Right ventricle myocardium superior (tissue), 1 donor: ENCODE measurements at regions not wholly inside any gene's neighbourhood (a gene's known extent, or its start where the extent isn't known, plus 50 kb on each side); places are given as distances from the start of the nearest gene placed in this dataset.
"Not testable (repeated sequence)": the region's sequence is repeated elsewhere in the genome, so short reads cannot be mapped to it uniquely, and the experiment has no call there.

Experiments
- ATAC-seq: fragments of 200-7000 bp; cut with Tn5 transposase; one replicate; pipeline ENCODE4 v1.9.1; 2020; ENCODE audit warnings: mild to moderate bottlenecking; ENCODE audit not compliant: poor library complexity
- DNase-seq: peaks from one replicate; pipeline ENCODE4 v3.0.0-alpha.2; 2020
- intact Hi-C: fragments of 100-400 bp; cut with DNase I; formaldehyde crosslinking; loops from one replicate; pipeline ENCODE4 v1.11.2; 2022
- donor health status: DM: no; HTN: yes; CAD: no; lungs with severe emphysema.

DNA sequence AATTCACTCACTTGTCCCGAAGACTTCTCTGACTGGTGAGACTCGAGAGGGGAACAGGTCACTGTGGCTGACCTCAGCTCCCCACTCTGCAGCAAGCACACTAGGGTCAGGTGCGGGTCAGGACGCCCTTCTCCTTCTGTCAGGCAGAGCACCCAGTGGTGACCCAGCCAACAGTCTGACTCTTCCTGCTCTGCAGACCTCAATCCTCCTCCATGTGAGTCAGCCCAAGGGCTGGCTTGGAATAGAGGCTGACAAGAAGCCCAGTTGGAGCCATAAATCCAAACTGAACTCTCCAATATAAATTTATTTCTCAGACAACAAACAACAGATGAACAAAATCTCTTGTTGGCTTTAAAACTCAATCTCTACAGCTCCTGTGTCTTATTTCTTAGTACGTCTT, 253.1 kb downstream of the SH3BP4 start:
- intact Hi-C loops: no loop called here
- no peak for ATAC-seq

GRCh38 chr2:235206399-235206798, 254.6 kb downstream of the SH3BP4 start:
- intact Hi-C loops: no loop called here
- no peak for DNase-seq
- ATAC-seq: no peak

More for the DNA sequence above, 253.1 kb downstream of the SH3BP4 start:
- DNase-seq: no peak

DNA sequence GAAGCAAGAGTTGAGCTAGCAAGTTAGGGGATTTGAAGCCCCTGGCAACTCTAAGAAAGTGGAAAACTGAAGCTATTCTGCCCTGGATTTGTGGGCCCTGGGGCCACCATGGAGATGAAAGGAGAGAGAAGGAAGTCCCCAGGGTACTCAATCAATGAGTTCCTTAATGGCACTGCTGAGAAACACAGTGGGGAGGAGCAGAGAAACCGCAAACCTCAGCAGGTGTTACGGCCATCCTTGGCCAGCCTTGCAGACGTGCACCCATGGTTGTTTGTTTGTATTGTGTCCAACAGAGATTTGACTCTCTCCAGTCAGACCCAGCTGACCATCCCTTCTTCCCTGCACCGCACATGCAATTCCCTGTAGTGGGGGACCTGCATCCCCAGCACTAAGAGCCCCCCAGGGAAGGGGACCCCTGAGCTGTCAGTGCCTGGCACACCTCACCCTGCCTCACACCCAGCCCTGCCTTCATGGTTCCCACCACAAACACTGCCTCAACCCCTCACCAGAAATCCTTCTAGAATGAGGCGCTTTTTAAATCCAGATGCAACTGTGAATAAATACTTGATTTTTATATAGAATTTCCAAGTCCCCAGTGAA, 255.3 kb downstream of the SH3BP4 start:
- intact Hi-C loops: no loop called here
- DNase-seq: no peak
- ATAC-seq: no peak

DNA sequence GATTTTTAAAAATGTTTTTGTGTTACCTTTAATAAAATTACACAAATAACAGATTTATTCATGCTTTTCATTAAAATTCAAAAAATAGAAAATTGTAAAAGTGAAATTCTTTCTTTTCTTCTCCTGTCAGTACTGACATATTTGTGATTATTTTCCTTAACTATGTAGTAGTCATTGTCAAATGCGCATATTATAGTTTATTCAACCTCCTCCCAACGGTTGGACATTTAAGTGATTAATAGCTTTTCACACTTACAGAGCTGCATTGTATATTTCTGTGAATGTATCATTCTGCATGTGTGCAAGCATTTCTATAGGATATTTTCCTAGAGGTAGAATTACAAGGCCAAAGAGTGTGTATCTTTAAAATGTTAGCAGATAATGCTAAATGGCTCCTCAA, 259.2 kb downstream of the SH3BP4 start:
- ATAC-seq (no peak), DNase-seq (no peak)
- intact Hi-C loops: no loop called here

- ATAC-seq: no peak
- intact Hi-C loops: no loop called here
- no peak for DNase-seq
Observed at GRCh38 chr2:235212501-235213158, 260.8 kb downstream of the SH3BP4 start.

DNA sequence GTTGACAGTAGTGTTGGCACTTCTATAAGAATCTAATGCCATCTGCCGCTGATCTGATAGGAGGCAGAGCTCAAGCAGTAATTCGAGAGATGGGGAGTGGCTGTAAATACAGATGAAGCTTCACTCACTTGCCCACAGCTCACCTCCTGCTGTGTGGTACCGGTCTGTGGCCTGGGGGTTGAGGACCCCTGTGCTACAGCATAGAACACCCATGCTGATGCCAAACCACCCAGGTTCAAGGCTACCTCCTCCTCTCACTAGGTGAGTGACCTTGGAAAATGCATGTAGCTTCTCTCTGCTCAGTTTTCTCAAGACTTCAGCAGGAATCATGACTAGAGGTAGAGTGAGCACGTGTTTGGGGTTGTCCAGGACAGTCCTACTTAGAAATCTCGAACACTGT, 263.4 kb downstream of the SH3BP4 start:
- DNase-seq (no peak), ATAC-seq (no peak)
- intact Hi-C loops: no loop called here

- intact Hi-C loops: no loop called here
- DNase-seq (no peak), ATAC-seq (no peak)
Observed at GRCh38 chr2:235216901-235217300, 265.1 kb downstream of the SH3BP4 start.

DNA sequence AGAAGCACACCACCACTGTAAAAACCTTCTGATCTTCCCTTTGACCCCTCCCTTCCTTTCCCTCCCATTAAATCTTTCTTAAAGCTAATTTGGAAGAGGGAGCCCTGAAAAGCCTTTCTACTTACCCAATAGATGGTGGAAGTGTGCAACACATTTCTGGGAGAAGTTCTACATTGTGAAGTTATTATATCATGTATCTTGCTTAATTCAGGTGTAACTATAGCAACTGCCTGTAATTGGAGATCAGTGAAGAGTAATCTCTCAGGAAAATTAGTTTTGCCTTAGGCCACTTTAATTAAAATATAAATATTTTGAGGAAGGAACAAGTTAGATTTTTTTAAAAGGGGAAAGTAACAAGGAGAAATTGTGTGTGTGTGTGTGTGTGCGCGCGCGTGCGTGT, 266.0 kb downstream of the SH3BP4 start:
- intact Hi-C loops: no loop called here
- DNase-seq (no peak), ATAC-seq (no peak)

- ATAC-seq: peak; percentile 62
- no peak for DNase-seq
- intact Hi-C loops: no loop called here
Observed at GRCh38 chr2:235218486-235218907, 266.7 kb downstream of the SH3BP4 start.

GRCh38 chr2:235219048-235219447, 267.2 kb downstream of the SH3BP4 start:
- intact Hi-C loops: no loop called here
- DNase-seq (no peak), ATAC-seq (no peak)

DNA sequence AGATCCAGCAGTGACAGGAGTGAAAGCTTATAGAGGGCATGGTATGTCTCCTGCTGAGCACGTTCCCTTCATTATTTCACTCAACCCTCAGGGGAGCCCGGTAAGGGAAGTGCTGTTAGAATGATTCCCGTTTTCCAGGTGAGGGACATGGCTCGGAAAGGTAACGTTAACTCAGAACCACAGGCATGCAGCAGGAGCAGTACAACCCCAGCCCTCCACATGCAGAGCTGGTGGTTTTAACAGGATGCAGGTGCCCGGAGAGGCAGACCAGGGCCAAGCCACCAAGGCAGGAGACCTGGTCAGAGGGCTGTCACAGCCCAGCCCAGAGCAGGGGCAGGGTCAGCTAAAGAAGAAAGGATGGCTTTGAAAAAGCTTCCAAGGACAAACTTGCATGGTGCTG, 268.5 kb downstream of the SH3BP4 start:
- intact Hi-C loops: no loop called here
- no peak for ATAC-seq
- no peak for DNase-seq

DNA sequence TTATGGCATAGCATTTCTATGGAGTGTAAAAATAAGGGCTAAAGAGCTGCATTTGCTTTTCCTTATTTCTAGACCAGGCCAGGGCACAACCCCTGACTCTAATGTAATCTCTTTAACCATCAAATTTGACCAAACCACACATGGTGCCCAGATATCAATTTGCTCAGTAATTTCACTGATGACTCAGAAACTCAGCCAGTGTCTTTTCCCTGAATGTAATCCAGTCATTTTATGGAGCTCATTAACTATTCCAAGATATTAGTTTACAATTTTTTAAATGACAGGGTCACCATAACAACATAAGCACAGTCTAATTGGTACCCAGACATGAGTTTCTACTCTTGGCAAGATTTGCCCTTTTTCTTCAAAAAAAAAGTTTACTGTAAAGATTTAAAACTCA, 270.8 kb upstream of the AGAP1 start:
- ATAC-seq: no peak
- DNase-seq: no peak
- intact Hi-C loops: no loop called here

- no peak for ATAC-seq
- no peak for DNase-seq
- intact Hi-C loops: no loop called here
Observed at GRCh38 chr2:235224410-235224809, 269.4 kb upstream of the AGAP1 start.

- no peak for DNase-seq
- intact Hi-C loops: no loop called here
- no peak for ATAC-seq
Observed at GRCh38 chr2:235225261-235225660, 268.6 kb upstream of the AGAP1 start.

- ATAC-seq (no peak), DNase-seq (no peak)
- intact Hi-C loops: no loop called here
Observed at GRCh38 chr2:235227590-235227989, 266.3 kb upstream of the AGAP1 start.

GRCh38 chr2:235228422-235228821, 265.4 kb upstream of the AGAP1 start:
- DNase-seq, intact Hi-C loops, ATAC-seq: not testable (repeated sequence)

DNA sequence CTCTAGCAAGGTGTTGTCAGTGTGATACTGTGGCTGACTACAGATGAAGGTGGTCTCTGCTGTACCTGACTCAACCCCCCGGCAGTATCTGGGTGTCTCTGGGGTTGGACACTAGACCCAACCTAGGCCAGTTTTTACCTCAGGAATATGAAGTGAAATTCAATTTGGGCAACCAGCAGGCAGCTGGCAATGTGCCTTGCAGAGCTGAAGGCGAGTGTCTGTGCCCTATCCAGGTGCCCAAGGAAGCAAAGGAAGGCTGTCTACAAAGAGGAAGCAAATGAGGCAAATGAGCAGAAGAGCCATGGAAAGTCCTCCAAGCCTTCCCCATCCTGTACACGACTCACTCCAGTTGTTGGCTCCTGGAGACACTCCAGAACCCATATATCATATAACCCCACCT, 264.6 kb upstream of the AGAP1 start:
- intact Hi-C loops: no loop called here
- no peak for ATAC-seq
- DNase-seq: no peak

- no peak for DNase-seq
- intact Hi-C loops: no loop called here
- ATAC-seq: peak; percentile 63
Observed at GRCh38 chr2:235230821-235231601, 262.8 kb upstream of the AGAP1 start.

GRCh38 chr2:235232449-235233433, 261.1 kb upstream of the AGAP1 start:
- intact Hi-C loops: no loop called here
- no peak for ATAC-seq
- DNase-seq: no peak
